ENCODE measurements at regions not wholly inside any gene's neighbourhood (a gene's known extent, or its start where the extent isn't known, plus 50 kb on each side); places are given as distances from the start of the nearest gene placed in this dataset.

- Histone ChIP-seq H3K4me1 (ENCODE audit: insufficient read depth, low read length) (no peaks in the 10 kb centered on the region), H3K27ac (ENCODE audit: extremely low read length, insufficient read depth, low read length) (no peak overlapping the region), H3K4me3 (replicated peaks in 1 of 3; ENCODE audit: insufficient read depth in 1 of 3, low read depth in 2 of 3, low read length in 3 of 3) (no peak overlapping the region), H3K9ac (ENCODE audit: insufficient read depth, low read depth, low read length) (no peak overlapping the region), H2AFZ (ENCODE audit: low read length) (no peak overlapping the region), H3K79me2 (ENCODE audit: insufficient read depth, low read length) (no peaks in the 10 kb centered on the region), H3K27me3 (ENCODE audit: control insufficient read depth in 1 of 2, insufficient read depth in 2 of 2, low read length in 2 of 2) (no peaks in the 10 kb centered on the region), H4K20me1 (ENCODE audit: insufficient read depth, low read length) (no peaks in the 10 kb centered on the region), H3K4me2 (ENCODE audit: low read depth, low read length) (no peak overlapping the region), H3K9me3 (ENCODE audit: low read length) (peaks cover 16% of the 10 kb centered on the region), H3K36me3 (replicated peaks in 1 of 2; ENCODE audit: control insufficient read depth in 1 of 2, insufficient read depth in 2 of 2, low read length in 2 of 2) (no peaks in the 10 kb centered on the region)
- ATAC-seq (no peak), FAIRE-seq (no peak), DNase-seq (ENCODE audit: low spot score) (no peak)
- no TSS peak for BruUV-seq (replicated peaks)
- intact Hi-C loops (cut with micrococcal nuclease; ENCODE audit: unreplicated experiment) (no loop called here), in situ Hi-C loops (cut with HindIII; ENCODE audit: extremely low pct_ligation_motif_present, low pct_unique_long_range_greater_than_20kb) (no loop called here)
- TF ChIP-seq MEIS1 (CRISPR knock-in tag; IDR thresholded peaks at IDR 0.05; ENCODE audit: borderline replicate concordance) (no peak), ZMAT3 (CRISPR knock-in tag; conservative IDR thresholded peaks at IDR 0.05) (no peak), NR2F1 (CRISPR knock-in tag; IDR thresholded peaks at IDR 0.05) (no peak), CCAR2 (optimal IDR thresholded peaks at IDR 0.05; ENCODE audit: low read depth, low read length) (no peak), MLLT10 (CRISPR knock-in tag; IDR thresholded peaks at IDR 0.05) (no peak)
- POLR2A ChIA-PET, result no interaction called here
- CTCF ChIA-PET (ENCODE audit: low intra/inter-chr PET ratio, low total read pairs), result no interaction called here
- 65% methylated on average over 3 of the region's 3 CpGs for WGBS (ENCODE audit: low lambda C conversion rate)
Measured at GRCh38 chr5:60323596-60323995, 376.4 kb downstream of the DEPDC1B start.

GRCh38 chr5:60312098-60312497 is 387.9 kb downstream of the DEPDC1B start:
- ATAC-seq (no peak), DNase-seq (ENCODE audit: low spot score) (no peak), FAIRE-seq (no peak)
- no peaks in the 10 kb centered on the region for H3K36me3 ChIP-seq (replicated peaks in 1 of 2; ENCODE audit: control insufficient read depth in 1 of 2, insufficient read depth in 2 of 2, low read length in 2 of 2)
- no peaks in the 10 kb centered on the region for H3K79me2 ChIP-seq (ENCODE audit: insufficient read depth, low read length)
- intact Hi-C loops (cut with micrococcal nuclease; ENCODE audit: unreplicated experiment) (no loop called here), in situ Hi-C loops (cut with HindIII; ENCODE audit: extremely low pct_ligation_motif_present, low pct_unique_long_range_greater_than_20kb) (no loop called here)
- no peaks in the 10 kb centered on the region for H3K9me3 ChIP-seq (ENCODE audit: low read length)
- H3K27ac ChIP-seq (ENCODE audit: extremely low read length, insufficient read depth, low read length), result no peak overlapping the region
- H3K4me1 ChIP-seq (ENCODE audit: insufficient read depth, low read length), result peaks cover 8% of the 10 kb centered on the region; the same call in 1 of the 2 replicates
- H3K4me3 ChIP-seq (replicated peaks in 1 of 3; ENCODE audit: insufficient read depth in 1 of 3, low read depth in 2 of 3, low read length in 3 of 3), result no peak overlapping the region
- no peak overlapping the region for H2AFZ ChIP-seq (ENCODE audit: low read length)
- ChIA-PET POLR2A (no interaction called here), CTCF (ENCODE audit: low intra/inter-chr PET ratio, low total read pairs) (no interaction called here)
- no TSS peak for BruUV-seq (replicated peaks)
- H3K9ac ChIP-seq (ENCODE audit: insufficient read depth, low read depth, low read length), result no peak overlapping the region
- H3K4me2 ChIP-seq (ENCODE audit: low read depth, low read length), result no peak overlapping the region
- WGBS (ENCODE audit: low lambda C conversion rate), result 75% methylated on average over 2 of the region's 2 CpGs
- H4K20me1 ChIP-seq (ENCODE audit: insufficient read depth, low read length), result no peaks in the 10 kb centered on the region
- H3K27me3 ChIP-seq (ENCODE audit: control insufficient read depth in 1 of 2, insufficient read depth in 2 of 2, low read length in 2 of 2), result no peaks in the 10 kb centered on the region
- TF ChIP-seq ZSCAN21 (CRISPR knock-in tag; IDR thresholded peaks at IDR 0.05; ENCODE audit: borderline replicate concordance), result no peak
- TF ChIP-seq SATB2 (CRISPR knock-in tag; IDR thresholded peaks at IDR 0.05), result no peak
- TF ChIP-seq HNRNPUL1 (IDR thresholded peaks at IDR 0.05; ENCODE audit: low read depth, low read length), result no peak
- TF ChIP-seq ATF3 (CRISPR knock-in tag; IDR thresholded peaks at IDR 0.05), result no peak
- TF ChIP-seq ZC3H13 (CRISPR knock-in tag; IDR thresholded peaks at IDR 0.05), result no peak
- no peak for TF ChIP-seq SMARCE1 (IDR thresholded peaks at IDR 0.05; ENCODE audit: borderline replicate concordance)
- no peak for TF ChIP-seq ZNF737 (CRISPR knock-in tag; IDR thresholded peaks at IDR 0.05; ENCODE audit: borderline replicate concordance)
- TF ChIP-seq ZNF101 (CRISPR knock-in tag; IDR thresholded peaks at IDR 0.05; ENCODE audit: borderline replicate concordance, low read depth), result no peak
- TF ChIP-seq ZNF432 (CRISPR knock-in tag; IDR thresholded peaks at IDR 0.05; ENCODE audit: borderline replicate concordance), result no peak
- TF ChIP-seq ZNF343 (CRISPR knock-in tag; IDR thresholded peaks at IDR 0.05), result no peak
- no peak for TF ChIP-seq TCF7L2 (IDR thresholded peaks at IDR 0.05; ENCODE audit: low read depth, low read length)
- TF ChIP-seq ZNF446 (CRISPR knock-in tag; IDR thresholded peaks at IDR 0.05), result no peak
